ENCODE measurements at regions not wholly inside any gene's neighbourhood (a gene's known extent, or its start where the extent isn't known, plus 50 kb on each side); places are given as distances from the start of the nearest gene placed in this dataset.
A peak's percentile ranks its signal among the peaks of the same experiment; 100 is the strongest.

GRCh38 chr17:83194186-83194561 lies 114.8 kb downstream of the METRNL start:
- TF ChIP-seq CTCF (IDR thresholded peaks at IDR 0.05; ENCODE audit: unreplicated experiment), result no peak
- intact Hi-C loops (cut with micrococcal nuclease), result no loop called here
- ChIA-PET POLR2A (no interaction called here), CTCF (interaction anchor here (0.7 kb wide), 1 partner anchor 257 kb away, joined by 3 read pairs; no protein-coding TSS in a partner anchor)
- H3K9me3 Mint-ChIP-seq (ENCODE audit: unreplicated experiment), result peaks cover 3% of the 10 kb centered on the region
- no peak overlapping the region for H3K27ac Mint-ChIP-seq (ENCODE audit: low read depth, unreplicated experiment)
- H3K4me1 Mint-ChIP-seq (ENCODE audit: insufficient read depth, unreplicated experiment), result peaks cover 11% of the 10 kb centered on the region
- no peaks in the 10 kb centered on the region for H3K36me3 Mint-ChIP-seq (ENCODE audit: insufficient read depth, unreplicated experiment)
- H3K27me3 Mint-ChIP-seq (ENCODE audit: insufficient read depth, unreplicated experiment), result peaks cover 16% of the 10 kb centered on the region
- no TSS peak for BruUV-seq (replicated peaks)
- H3K4me3 Mint-ChIP-seq (ENCODE audit: unreplicated experiment), result no peak overlapping the region
- no peak for DNase-seq (ENCODE audit: unreplicated experiment)

GRCh38 chr17:83194761-83195329 lies 115.4 kb downstream of the METRNL start:
- peak; percentile 39 for DNase-seq (ENCODE audit: unreplicated experiment)
- CTCF ChIA-PET, result interaction anchor here (0.7 kb wide), 1 partner anchor 258 kb away, joined by 3 read pairs; no protein-coding TSS in a partner anchor
- H3K36me3 Mint-ChIP-seq (ENCODE audit: insufficient read depth, unreplicated experiment), result no peaks in the 10 kb centered on the region

GRCh38 chr17:83195330-83196023 lies 116.1 kb downstream of the METRNL start:
- H3K9me3 Mint-ChIP-seq (ENCODE audit: unreplicated experiment), result no peaks in the 10 kb centered on the region
- ChIA-PET POLR2A (no interaction called here), CTCF (no interaction called here)
- H3K4me1 Mint-ChIP-seq (ENCODE audit: insufficient read depth, unreplicated experiment), result peaks cover 11% of the 10 kb centered on the region
- peaks cover 3% of the 10 kb centered on the region for H3K27me3 Mint-ChIP-seq (ENCODE audit: insufficient read depth, unreplicated experiment)
- no peak overlapping the region for H3K27ac Mint-ChIP-seq (ENCODE audit: low read depth, unreplicated experiment)
- intact Hi-C loops (cut with micrococcal nuclease), result no loop called here
- no peak overlapping the region for H3K4me3 Mint-ChIP-seq (ENCODE audit: unreplicated experiment)
- H3K36me3 Mint-ChIP-seq (ENCODE audit: insufficient read depth, unreplicated experiment), result no peaks in the 10 kb centered on the region
- peak; percentile 82 for DNase-seq (ENCODE audit: unreplicated experiment)
- TF ChIP-seq CTCF (IDR thresholded peaks at IDR 0.05; ENCODE audit: unreplicated experiment), result peak; percentile 13
- BruUV-seq (replicated peaks), result no TSS peak

More at GRCh38 chr17:83194761-83195329, 115.4 kb downstream of the METRNL start:
- BruUV-seq (replicated peaks), result no TSS peak
- no peak overlapping the region for H3K27ac Mint-ChIP-seq (ENCODE audit: low read depth, unreplicated experiment)
- H3K4me1 Mint-ChIP-seq (ENCODE audit: insufficient read depth, unreplicated experiment), result peaks cover 11% of the 10 kb centered on the region
- intact Hi-C loops (cut with micrococcal nuclease), result no loop called here
- peaks cover 9% of the 10 kb centered on the region for H3K27me3 Mint-ChIP-seq (ENCODE audit: insufficient read depth, unreplicated experiment)
- POLR2A ChIA-PET, result no interaction called here
- H3K4me3 Mint-ChIP-seq (ENCODE audit: unreplicated experiment), result no peak overlapping the region
- H3K9me3 Mint-ChIP-seq (ENCODE audit: unreplicated experiment), result no peaks in the 10 kb centered on the region
- TF ChIP-seq CTCF (IDR thresholded peaks at IDR 0.05; ENCODE audit: unreplicated experiment), result no peak

GRCh38 chr17:83196024-83196365 lies 116.6 kb downstream of the METRNL start:
- H3K4me3 Mint-ChIP-seq (ENCODE audit: unreplicated experiment), result no peak overlapping the region
- peaks cover 11% of the 10 kb centered on the region for H3K4me1 Mint-ChIP-seq (ENCODE audit: insufficient read depth, unreplicated experiment)
- H3K36me3 Mint-ChIP-seq (ENCODE audit: insufficient read depth, unreplicated experiment), result no peaks in the 10 kb centered on the region
- peak; percentile 59 for DNase-seq (ENCODE audit: unreplicated experiment)
- POLR2A ChIA-PET, result no interaction called here
- intact Hi-C loops (cut with micrococcal nuclease), result no loop called here
- no TSS peak for BruUV-seq (replicated peaks)
- no peak for TF ChIP-seq CTCF (IDR thresholded peaks at IDR 0.05; ENCODE audit: unreplicated experiment)
- CTCF ChIA-PET, result no interaction called here
- H3K27me3 Mint-ChIP-seq (ENCODE audit: insufficient read depth, unreplicated experiment), result no peaks in the 10 kb centered on the region
- H3K9me3 Mint-ChIP-seq (ENCODE audit: unreplicated experiment), result no peaks in the 10 kb centered on the region
- H3K27ac Mint-ChIP-seq (ENCODE audit: low read depth, unreplicated experiment), result no peak overlapping the region

Data from MCF 10A (cell line).